CD4-positive, alpha-beta T cell (primary cell): ENCODE measurements at regions not wholly inside any gene's neighbourhood (a gene's known extent, or its start where the extent isn't known, plus 50 kb on each side); places are given as distances from the start of the nearest gene placed in this dataset.

Experiments used
- ATAC-seq: fragments of 200-7000 bp; cut with Tn5 transposase; one replicate; pipeline ENCODE4 v1.10.0; 2022; ENCODE audit warnings: mild to moderate bottlenecking; ENCODE audit not compliant: poor library complexity
- CTCF ChIA-PET: fragments of 350-600 bp; sonication (Branson Sonifier 250); formaldehyde crosslinking; loops from one replicate; lab custom pipeline; 2021; ENCODE audit warnings: antibody characterized with exemption, inconsistent platforms; lab: Charles Lee
- POLR2A ChIA-PET: fragments of 350-600 bp; sonication (Branson Sonifier 250); formaldehyde crosslinking; loops from one replicate; lab custom pipeline; 2021; ENCODE audit warnings: antibody characterized with exemption, inconsistent platforms; lab: Charles Lee
- DNase-seq, 14 experiments: peaks; one replicate each; pipeline ENCODE4 v3.0.0-alpha.2; 2013 to 2020; ENCODE audit warnings: mixed read lengths in 2 of 14
- H3K27ac ChIP-seq, 2 donors: one replicate each; pipeline versions ENCODE4 v1.5.1 to v1.7.0; 2013; ENCODE audit warnings: low read length in 2 of 2, low read depth in 1 of 2, mild to moderate bottlenecking in 1 of 2
- H3K27me3 ChIP-seq, 2 experiments: 1 replicate in 1 of 2; 2 replicates in 1 of 2; pipeline versions ENCODE4 v1.6.1 to v1.7.0; 2013; ENCODE audit warnings: low read length in 2 of 2, control low read depth in 1 of 2, mild to moderate bottlenecking in 1 of 2, moderate library complexity in 1 of 2; ENCODE audit not compliant: insufficient read depth in 2 of 2, control insufficient read depth in 1 of 2
- H3K36me3 ChIP-seq: one replicate; pipeline ENCODE4 v1.6.1; 2013; ENCODE audit warnings: low read length, control low read depth; ENCODE audit not compliant: insufficient read depth
- H3K4me1 ChIP-seq: one replicate; pipeline ENCODE4 v1.6.1; 2013; ENCODE audit warnings: low read length, control low read depth; ENCODE audit not compliant: insufficient read depth
- H3K4me3 ChIP-seq: one replicate; pipeline ENCODE4 v1.5.1; 2013; ENCODE audit warnings: mild to moderate bottlenecking, low read length, moderate library complexity
- H3K9me3 ChIP-seq, 2 experiments: 1 replicate in 1 of 2; 2 replicates in 1 of 2; pipeline versions ENCODE4 v1.6.1 to v1.7.0; 2013; ENCODE audit warnings: low read length in 2 of 2, mild to moderate bottlenecking in 2 of 2, control low read depth in 1 of 2, moderate library complexity in 1 of 2; ENCODE audit not compliant: control insufficient read depth in 1 of 2, insufficient read depth in 1 of 2
- H3K27ac Mint-ChIP-seq: one replicate; pipeline ENCODE4 v1.8.0; 2020; ENCODE audit warnings: mixed read lengths
- H3K27me3 Mint-ChIP-seq: one replicate; pipeline ENCODE4 v1.8.0; 2021; ENCODE audit warnings: mixed read lengths
- H3K36me3 Mint-ChIP-seq: one replicate; pipeline ENCODE4 v1.8.0; 2021; ENCODE audit warnings: low read depth, mixed read lengths
- H3K4me1 Mint-ChIP-seq: one replicate; pipeline ENCODE4 v1.8.0; 2021; ENCODE audit warnings: low read depth, mixed read lengths
- H3K4me3 Mint-ChIP-seq: one replicate; pipeline ENCODE4 v1.8.0; 2020; ENCODE audit warnings: mild to moderate bottlenecking, mixed read lengths
- H3K9me3 Mint-ChIP-seq: one replicate; pipeline ENCODE4 v1.8.0; 2020; ENCODE audit warnings: mixed read lengths
- intact Hi-C, 2 experiments: fragments of 100-400 bp; cut with DNase I in 1 of 2; cut with micrococcal nuclease in 1 of 2; formaldehyde crosslinking; loops; one replicate each; pipeline versions ENCODE4 v1.15.1 to v1.9.0; 2023 to 2025; cut with DNase I, micrococcal nuclease
- TF ChIP-seq, protein P1 (sequence below): fragments of 200-600 bp; IDR thresholded peaks from one replicate; pipeline ENCODE4 v1.8.0; 2022; ENCODE audit warnings: antibody characterized with exemption, mild to moderate bottlenecking

- Mint-ChIP-seq H3K4me1 (no peaks in the 10 kb centered on the region), H3K27me3 (no peaks in the 10 kb centered on the region), H3K36me3 (no peaks in the 10 kb centered on the region), H3K4me3 (no peak overlapping the region), H3K27ac (no peak overlapping the region), H3K9me3 (peaks cover 9% of the 10 kb centered on the region)
- Histone ChIP-seq H3K36me3 (no peaks in the 10 kb centered on the region), H3K27me3 (no peaks in the 10 kb centered on the region), H3K9me3 (no peaks in the 10 kb centered on the region), H3K4me3 (no peak overlapping the region), H3K27ac (no peak overlapping the region), H3K4me1 (no peaks in the 10 kb centered on the region)
- TF ChIP-seq, protein P1, sequence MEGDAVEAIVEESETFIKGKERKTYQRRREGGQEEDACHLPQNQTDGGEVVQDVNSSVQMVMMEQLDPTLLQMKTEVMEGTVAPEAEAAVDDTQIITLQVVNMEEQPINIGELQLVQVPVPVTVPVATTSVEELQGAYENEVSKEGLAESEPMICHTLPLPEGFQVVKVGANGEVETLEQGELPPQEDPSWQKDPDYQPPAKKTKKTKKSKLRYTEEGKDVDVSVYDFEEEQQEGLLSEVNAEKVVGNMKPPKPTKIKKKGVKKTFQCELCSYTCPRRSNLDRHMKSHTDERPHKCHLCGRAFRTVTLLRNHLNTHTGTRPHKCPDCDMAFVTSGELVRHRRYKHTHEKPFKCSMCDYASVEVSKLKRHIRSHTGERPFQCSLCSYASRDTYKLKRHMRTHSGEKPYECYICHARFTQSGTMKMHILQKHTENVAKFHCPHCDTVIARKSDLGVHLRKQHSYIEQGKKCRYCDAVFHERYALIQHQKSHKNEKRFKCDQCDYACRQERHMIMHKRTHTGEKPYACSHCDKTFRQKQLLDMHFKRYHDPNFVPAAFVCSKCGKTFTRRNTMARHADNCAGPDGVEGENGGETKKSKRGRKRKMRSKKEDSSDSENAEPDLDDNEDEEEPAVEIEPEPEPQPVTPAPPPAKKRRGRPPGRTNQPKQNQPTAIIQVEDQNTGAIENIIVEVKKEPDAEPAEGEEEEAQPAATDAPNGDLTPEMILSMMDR: no peak
- ChIA-PET CTCF (no interaction called here), POLR2A (no interaction called here)
- ATAC-seq (no peak), DNase-seq (no peak)
- intact Hi-C loops: no loop called here
These were observed 1116.0 kb upstream of the SEMA6A start for GRCh38 chr5:117690612-117691011.

DNA sequence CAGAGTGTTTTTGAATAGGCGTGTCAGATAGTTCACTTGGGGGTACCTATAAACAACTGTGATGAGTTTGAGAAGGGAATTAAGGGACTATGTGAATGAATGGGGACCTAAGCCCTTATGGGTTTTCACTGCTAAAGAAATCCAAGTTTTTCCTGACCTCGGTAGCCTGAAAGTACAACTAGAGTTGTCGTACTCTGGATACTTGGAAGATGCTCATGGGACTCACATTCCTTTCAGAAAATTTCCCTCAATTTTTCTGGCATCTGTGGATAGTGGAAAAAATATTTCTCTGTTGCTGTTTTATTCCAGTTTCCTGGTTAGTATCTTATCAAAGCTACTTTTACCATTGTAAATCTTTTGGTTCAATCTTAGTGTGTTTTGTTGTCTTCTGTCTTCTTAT is 1112.3 kb upstream of the SEMA6A start:
- Histone ChIP-seq H3K4me3 (no peak overlapping the region), H3K27ac (no peak overlapping the region), H3K27me3 (no peaks in the 10 kb centered on the region), H3K9me3 (no peaks in the 10 kb centered on the region), H3K4me1 (no peaks in the 10 kb centered on the region), H3K36me3 (no peaks in the 10 kb centered on the region)
- H3K9me3 Mint-ChIP-seq: peaks cover 8% of the 10 kb centered on the region
- H3K4me3 Mint-ChIP-seq: no peak overlapping the region
- no peaks in the 10 kb centered on the region for H3K36me3 Mint-ChIP-seq
- intact Hi-C loops: no loop called here
- ATAC-seq (no peak), DNase-seq (no peak)
- no peak overlapping the region for H3K27ac Mint-ChIP-seq
- ChIA-PET CTCF (no interaction called here), POLR2A (no interaction called here)
- TF ChIP-seq, protein P1: no peak
- H3K4me1 Mint-ChIP-seq: no peaks in the 10 kb centered on the region
- H3K27me3 Mint-ChIP-seq: no peaks in the 10 kb centered on the region

DNA sequence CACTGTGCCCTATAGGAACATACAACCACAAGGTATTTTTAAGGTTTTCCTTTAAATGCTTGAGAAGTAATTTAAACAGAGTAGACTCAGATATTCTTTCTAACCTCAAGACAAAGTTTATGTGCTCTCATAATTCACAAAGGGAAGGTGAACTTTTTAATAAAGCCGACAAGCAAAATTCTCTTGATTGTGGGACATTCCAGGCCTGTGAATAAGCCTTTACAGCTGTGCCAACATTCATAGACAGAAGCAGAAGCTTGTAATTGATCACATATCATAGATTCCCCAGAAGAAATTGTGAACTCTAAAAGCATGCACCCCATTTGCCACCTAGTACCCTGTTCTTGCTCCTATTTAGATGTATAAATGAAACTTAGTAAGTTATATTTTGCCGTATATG is 1107.8 kb upstream of the SEMA6A start:
- H3K9me3 Mint-ChIP-seq: peaks cover 6% of the 10 kb centered on the region
- ATAC-seq: no peak

More for the DNA sequence above, 1107.8 kb upstream of the SEMA6A start:
- Histone ChIP-seq H3K4me1 (no peaks in the 10 kb centered on the region), H3K27me3 (no peaks in the 10 kb centered on the region), H3K4me3 (no peak overlapping the region), H3K9me3 (no peaks in the 10 kb centered on the region), H3K36me3 (no peaks in the 10 kb centered on the region), H3K27ac (no peak overlapping the region)
- no peaks in the 10 kb centered on the region for H3K27me3 Mint-ChIP-seq
- TF ChIP-seq, protein P1: no peak
- H3K27ac Mint-ChIP-seq: no peak overlapping the region
- no peaks in the 10 kb centered on the region for H3K4me1 Mint-ChIP-seq
- H3K36me3 Mint-ChIP-seq: no peaks in the 10 kb centered on the region
- no peak overlapping the region for H3K4me3 Mint-ChIP-seq
- DNase-seq: no peak
- ChIA-PET POLR2A (no interaction called here), CTCF (no interaction called here)
- intact Hi-C loops: no loop called here
